GM19239 (cell line): ENCODE measurements at regions not wholly inside any gene's neighbourhood (a gene's known extent, or its start where the extent isn't known, plus 50 kb on each side); places are given as distances from the start of the nearest gene placed in this dataset.

ENCODE experiments used
- DNase-seq: peaks from one replicate; pipeline ENCODE4 v3.0.0; 2011; ENCODE audit warnings: low spot score; ENCODE audit not compliant: insufficient read length
- FAIRE-seq: peaks from 2 replicates; lab custom pipeline; 2011; peaks lifted over from hg19 to GRCh38; lab: Jason Lieb, UNC

- FAIRE-seq (no peak), DNase-seq (no peak)
Observed at GRCh38 chr5:113891491-113891890, 378.0 kb downstream of the YTHDC2 start.

GRCh38 chr5:113896789-113897188, 383.3 kb downstream of the YTHDC2 start:
- no peak for FAIRE-seq
- DNase-seq, result no peak

- FAIRE-seq (no peak), DNase-seq (no peak)
Observed at GRCh38 chr5:113897748-113898147, 384.3 kb downstream of the YTHDC2 start.

GRCh38 chr5:113900141-113900540, 386.6 kb downstream of the YTHDC2 start:
- FAIRE-seq, result no peak

GRCh38 chr5:113900816-113901215, 387.3 kb downstream of the YTHDC2 start:
- FAIRE-seq (no peak), DNase-seq (no peak)

More at GRCh38 chr5:113900141-113900540, 386.6 kb downstream of the YTHDC2 start:
- DNase-seq, result no peak

- no peak for FAIRE-seq
Observed at GRCh38 chr5:113901718-113902117, 388.2 kb downstream of the YTHDC2 start.

GRCh38 chr5:113902917-113903660, 389.6 kb downstream of the YTHDC2 start:
- FAIRE-seq (no peak), DNase-seq (no peak)

More at GRCh38 chr5:113901718-113902117, 388.2 kb downstream of the YTHDC2 start:
- DNase-seq, result no peak

- FAIRE-seq, result no peak
- DNase-seq, result no peak
Observed at GRCh38 chr5:113909782-113910181, 396.3 kb downstream of the YTHDC2 start.

GRCh38 chr5:113917997-113918396, 404.5 kb downstream of the YTHDC2 start:
- FAIRE-seq (no peak), DNase-seq (no peak)

GRCh38 chr5:113922343-113922742, 408.8 kb downstream of the YTHDC2 start:
- FAIRE-seq (no peak), DNase-seq (no peak)

GRCh38 chr5:113935453-113935852, 422.0 kb downstream of the YTHDC2 start:
- DNase-seq (no peak), FAIRE-seq (no peak)

- FAIRE-seq (no peak), DNase-seq (no peak)
Observed at GRCh38 chr5:113937301-113937700, 423.8 kb downstream of the YTHDC2 start.

- FAIRE-seq (no peak), DNase-seq (no peak)
Observed at GRCh38 chr5:113939988-113940387, 421.9 kb upstream of the KCNN2 start.

GRCh38 chr5:113950186-113950585, 411.7 kb upstream of the KCNN2 start:
- DNase-seq, result no peak
- FAIRE-seq, result no peak

- DNase-seq (no peak), FAIRE-seq (no peak)
Observed at GRCh38 chr5:113965225-113965624, 396.6 kb upstream of the KCNN2 start.

- FAIRE-seq, result no peak
- no peak for DNase-seq
Observed at GRCh38 chr5:113969901-113970300, 392.0 kb upstream of the KCNN2 start.

- DNase-seq (no peak), FAIRE-seq (no peak)
Observed at GRCh38 chr5:113971454-113971853, 390.4 kb upstream of the KCNN2 start.

- DNase-seq (no peak), FAIRE-seq (no peak)
Observed at GRCh38 chr5:113974976-113975375, 386.9 kb upstream of the KCNN2 start.

- FAIRE-seq (no peak), DNase-seq (no peak)
Observed at GRCh38 chr5:113984928-113985327, 376.9 kb upstream of the KCNN2 start.

- FAIRE-seq (no peak), DNase-seq (no peak)
Observed at GRCh38 chr5:113985505-113985904, 376.4 kb upstream of the KCNN2 start.

- FAIRE-seq (no peak), DNase-seq (no peak)
Observed at GRCh38 chr5:113989278-113989912, 372.5 kb upstream of the KCNN2 start.

GRCh38 chr5:113989913-113990305, 372.0 kb upstream of the KCNN2 start:
- DNase-seq (no peak), FAIRE-seq (no peak)
